Muscle layer of duodenum (tissue), 2 donors: ENCODE measurements at regions not wholly inside any gene's neighbourhood (a gene's known extent, or its start where the extent isn't known, plus 50 kb on each side); places are given as distances from the start of the nearest gene placed in this dataset.
"Not testable (repeated sequence)": the region's sequence is repeated elsewhere in the genome, so short reads cannot be mapped to it uniquely, and the experiment has no call there.

Experiments
- H3K27ac ChIP-seq: one replicate; pipeline ENCODE4 v1.7.0; 2013; ENCODE audit warnings: mild to moderate bottlenecking, low read length
- H3K27me3 ChIP-seq: one replicate; pipeline ENCODE4 v1.7.0; 2013; ENCODE audit warnings: low read depth, mild to moderate bottlenecking, control low read depth, low read length
- H3K36me3 ChIP-seq, 2 donors: one replicate each; pipeline ENCODE4 v1.7.0; 2013; ENCODE audit warnings: low read length in 2 of 2, control low read depth in 1 of 2, mild to moderate bottlenecking in 1 of 2; ENCODE audit not compliant: insufficient read depth in 2 of 2, control insufficient read depth in 1 of 2
- H3K4me1 ChIP-seq, 2 donors: one replicate each; pipeline ENCODE4 v1.7.0; 2013; ENCODE audit warnings: low read length in 2 of 2, mild to moderate bottlenecking in 2 of 2, control low read depth in 1 of 2, moderate library complexity in 1 of 2; ENCODE audit not compliant: insufficient read depth in 2 of 2, control insufficient read depth in 1 of 2
- H3K4me3 ChIP-seq, 2 donors: one replicate each; pipeline ENCODE4 v1.7.0; 2013; ENCODE audit warnings: low read length in 2 of 2, low read depth in 1 of 2, mild to moderate bottlenecking in 1 of 2
- H3K9me3 ChIP-seq, 2 donors: one replicate each; pipeline ENCODE4 v1.7.0; 2013; ENCODE audit warnings: low read length in 2 of 2, control low read depth in 1 of 2, mild to moderate bottlenecking in 1 of 2; ENCODE audit not compliant: control insufficient read depth in 1 of 2
- donor health status: healthy.

DNA sequence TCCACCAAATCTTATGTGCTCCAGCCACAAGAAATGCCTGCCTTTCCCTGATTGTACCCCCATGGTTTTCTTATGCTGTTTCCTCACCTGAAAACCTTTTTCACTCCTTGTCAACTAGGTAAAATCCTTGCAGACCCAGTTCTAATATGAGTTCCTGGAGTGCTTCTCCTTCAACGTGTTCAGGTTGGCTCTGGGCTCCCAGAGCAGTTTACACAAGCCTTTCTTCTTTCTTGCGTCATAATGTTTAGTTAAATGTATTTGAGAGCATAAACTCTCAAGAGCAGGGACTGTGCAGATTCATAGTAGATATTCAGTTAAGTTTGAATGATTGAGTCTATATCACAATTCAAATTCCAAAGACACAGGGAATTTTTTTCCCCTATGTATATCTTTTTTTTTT is 484.8 kb upstream of the CCDC196 start:
- Histone ChIP-seq H3K4me3 (no peak overlapping the region), H3K9me3 (peaks cover 4 to 6% of the 10 kb centered on the region in 2 donors), H3K4me1 (no peaks in the 10 kb centered on the region), H3K36me3 (no peaks in the 10 kb centered on the region), H3K27ac (no peak overlapping the region), H3K27me3 (no peaks in the 10 kb centered on the region)

DNA sequence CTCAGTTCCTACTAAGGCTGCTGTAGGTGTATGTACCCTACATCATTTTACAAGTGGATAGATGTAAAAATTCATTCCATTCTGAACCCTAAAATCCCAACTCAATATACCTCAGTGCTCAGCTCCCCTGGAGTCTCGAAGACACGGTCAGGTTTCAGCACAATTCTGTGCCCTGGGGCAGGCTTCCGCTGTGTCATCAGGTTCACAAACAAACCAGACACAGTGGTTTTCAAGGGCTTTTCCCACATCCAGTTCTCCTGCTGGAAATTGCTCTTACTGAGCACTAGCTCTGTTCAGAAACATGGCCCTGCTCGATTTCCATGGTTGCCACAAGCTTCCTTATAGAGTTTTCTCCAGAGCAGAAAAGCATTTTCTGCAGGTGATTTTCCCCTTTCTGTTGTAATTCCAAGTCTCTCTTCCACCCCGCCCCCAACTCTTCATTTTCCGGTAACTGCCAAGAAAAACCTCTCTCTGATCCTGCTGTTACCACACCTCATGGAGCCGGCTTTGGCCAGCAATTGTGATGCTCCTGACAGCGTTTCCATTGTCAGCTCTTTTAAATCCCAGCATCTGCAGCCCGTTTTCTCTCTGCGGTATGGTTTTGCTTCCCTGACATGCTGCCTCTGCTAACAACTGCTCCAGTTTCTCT is 483.0 kb upstream of the CCDC196 start:
- Histone ChIP-seq H3K4me3 (no peak overlapping the region), H3K9me3 (peaks cover 4 to 6% of the 10 kb centered on the region in 2 donors), H3K27me3 (no peaks in the 10 kb centered on the region), H3K27ac (no peak overlapping the region), H3K4me1 (no peaks in the 10 kb centered on the region), H3K36me3 (no peaks in the 10 kb centered on the region)

DNA sequence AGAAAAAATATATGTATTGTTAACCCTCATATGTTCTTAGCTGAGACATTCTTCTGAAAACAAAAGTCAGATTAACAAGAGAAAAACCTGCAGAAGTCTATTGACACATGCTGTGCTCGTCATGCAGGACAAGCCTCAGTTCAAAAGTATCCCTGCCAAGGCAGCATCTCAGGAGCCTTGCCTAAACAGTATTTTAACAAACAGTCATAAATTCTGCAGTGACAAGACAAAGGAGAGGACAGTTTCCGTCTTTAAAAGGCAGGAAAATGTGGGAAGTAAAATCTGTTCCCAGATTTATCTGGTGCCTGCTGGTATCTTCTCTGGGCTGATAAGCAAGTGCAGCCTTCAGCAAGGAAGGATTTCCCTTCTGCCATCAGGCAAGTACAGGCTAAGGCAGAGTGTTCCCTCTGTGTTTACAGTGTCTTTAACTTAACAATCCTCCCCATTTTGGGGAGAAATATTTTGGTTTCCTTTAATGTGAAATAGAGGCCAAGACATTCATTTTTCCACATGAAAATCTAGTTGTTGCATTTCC is 480.2 kb upstream of the CCDC196 start:
- Histone ChIP-seq H3K4me1 (no peaks in the 10 kb centered on the region), H3K36me3 (no peaks in the 10 kb centered on the region), H3K9me3 (no peaks in the 10 kb centered on the region), H3K27me3 (no peaks in the 10 kb centered on the region), H3K27ac (no peak overlapping the region), H3K4me3 (no peak overlapping the region)

GRCh38 chr14:66008631-66009030 is 477.5 kb upstream of the CCDC196 start:
- Histone ChIP-seq H3K9me3 (no peaks in the 10 kb centered on the region), H3K36me3 (no peaks in the 10 kb centered on the region), H3K4me1 (no peaks in the 10 kb centered on the region), H3K27me3 (no peaks in the 10 kb centered on the region), H3K4me3 (no peak overlapping the region), H3K27ac (no peak overlapping the region)

GRCh38 chr14:66009089-66009488 is 477.1 kb upstream of the CCDC196 start:
- Histone ChIP-seq H3K27me3 (no peaks in the 10 kb centered on the region), H3K36me3 (no peaks in the 10 kb centered on the region), H3K4me3 (no peak overlapping the region), H3K27ac (no peak overlapping the region), H3K9me3 (no peaks in the 10 kb centered on the region), H3K4me1 (no peaks in the 10 kb centered on the region)

DNA sequence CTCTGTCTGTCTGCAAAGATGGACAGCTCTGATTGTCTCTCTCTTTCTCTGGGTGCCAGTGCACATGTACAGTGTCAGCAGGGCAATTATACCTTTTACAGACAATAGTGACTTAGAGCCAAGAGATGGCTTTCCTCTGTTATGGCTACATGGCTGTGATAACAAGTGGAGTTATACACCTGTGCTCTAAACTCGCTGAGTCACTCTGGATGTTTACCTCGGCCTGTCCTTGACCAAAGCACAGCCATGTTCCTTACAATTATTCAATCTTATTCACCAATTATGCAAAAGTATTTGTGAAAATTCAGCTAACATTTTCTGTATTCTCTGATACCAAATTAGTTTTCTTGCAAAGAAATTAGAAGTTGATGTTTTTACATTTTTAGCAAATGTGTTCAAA is 475.5 kb upstream of the CCDC196 start:
- H3K27ac ChIP-seq, result no peak overlapping the region
- H3K4me3 ChIP-seq, result no peak overlapping the region
- H3K36me3 ChIP-seq, result no peaks in the 10 kb centered on the region
- H3K4me1 ChIP-seq, result no peaks in the 10 kb centered on the region
- no peaks in the 10 kb centered on the region for H3K9me3 ChIP-seq
- H3K27me3 ChIP-seq, result no peaks in the 10 kb centered on the region

- Histone ChIP-seq H3K27ac (no peak overlapping the region), H3K36me3 (no peaks in the 10 kb centered on the region), H3K4me1 (no peaks in the 10 kb centered on the region), H3K27me3 (no peaks in the 10 kb centered on the region), H3K9me3 (no peaks in the 10 kb centered on the region), H3K4me3 (no peak overlapping the region)
Measured at GRCh38 chr14:66011855-66012254, 474.3 kb upstream of the CCDC196 start.

- H3K9me3 ChIP-seq, H3K4me3 ChIP-seq, H3K27ac ChIP-seq, H3K36me3 ChIP-seq, H3K4me1 ChIP-seq, H3K27me3 ChIP-seq: not testable (repeated sequence)
Measured at GRCh38 chr14:66013607-66014006, 472.6 kb upstream of the CCDC196 start.

DNA sequence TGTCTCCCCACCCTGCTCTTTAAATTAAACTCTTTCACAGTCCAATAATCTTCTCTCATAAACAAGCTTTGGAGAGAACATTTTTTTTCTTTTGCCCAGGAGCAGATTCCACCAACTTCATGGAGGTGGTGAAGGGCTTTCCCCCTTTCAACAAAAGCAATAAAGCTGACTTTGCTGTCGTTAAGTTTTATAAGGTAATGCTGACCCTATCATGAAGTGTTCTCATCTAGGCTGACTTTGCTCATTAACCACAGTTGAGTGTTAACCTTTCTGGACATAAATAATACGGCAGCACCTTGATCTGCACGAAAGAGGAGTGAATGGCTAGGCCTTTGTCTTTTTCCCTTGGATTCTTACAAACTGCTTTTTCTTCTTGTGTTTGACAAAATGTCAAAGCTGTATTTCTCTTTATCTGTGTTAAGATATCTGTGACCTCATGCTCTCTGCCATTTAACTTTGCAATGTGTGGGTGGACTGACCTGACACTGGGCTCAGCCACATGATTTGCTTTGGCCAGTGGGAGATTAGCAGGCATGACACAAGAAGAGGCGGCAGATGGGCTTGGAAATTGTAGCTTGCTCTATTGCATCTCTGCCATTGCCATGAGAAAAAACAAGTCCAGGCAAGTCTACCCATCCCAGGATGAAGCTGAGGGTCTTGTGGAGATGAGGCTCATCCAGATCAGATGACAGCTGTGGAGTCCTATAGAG is 470.9 kb upstream of the CCDC196 start:
- Histone ChIP-seq H3K27ac (no peak overlapping the region), H3K4me3 (no peak overlapping the region), H3K9me3 (no peaks in the 10 kb centered on the region), H3K27me3 (no peaks in the 10 kb centered on the region), H3K4me1 (no peaks in the 10 kb centered on the region), H3K36me3 (no peaks in the 10 kb centered on the region)

DNA sequence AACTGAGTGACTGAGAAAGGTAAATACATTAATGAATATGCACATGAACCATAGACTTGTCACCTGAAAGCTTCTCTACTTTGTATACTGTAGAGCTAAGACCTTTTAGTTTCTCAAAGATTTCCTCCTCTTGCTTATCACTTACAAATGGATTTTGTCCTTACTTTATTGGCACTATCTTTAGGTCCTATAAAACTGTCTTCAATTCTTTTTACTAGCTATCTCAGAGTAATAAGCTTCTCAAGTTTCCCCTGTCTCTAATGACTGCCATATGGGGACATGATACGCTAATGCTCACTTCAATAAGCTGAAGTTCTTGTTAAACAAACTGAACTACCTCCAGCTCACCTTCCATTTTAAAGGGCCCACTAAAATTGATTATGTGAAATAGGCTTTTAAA is 468.2 kb upstream of the CCDC196 start:
- Histone ChIP-seq H3K27ac (no peak overlapping the region), H3K4me3 (no peak overlapping the region), H3K36me3 (no peaks in the 10 kb centered on the region), H3K4me1 (no peaks in the 10 kb centered on the region), H3K9me3 (no peaks in the 10 kb centered on the region), H3K27me3 (no peaks in the 10 kb centered on the region)

- Histone ChIP-seq H3K4me1 (no peaks in the 10 kb centered on the region), H3K36me3 (no peaks in the 10 kb centered on the region), H3K9me3 (no peaks in the 10 kb centered on the region), H3K27ac (no peak overlapping the region), H3K4me3 (no peak overlapping the region), H3K27me3 (no peaks in the 10 kb centered on the region)
Measured at GRCh38 chr14:66022526-66022925, 463.6 kb upstream of the CCDC196 start.

DNA sequence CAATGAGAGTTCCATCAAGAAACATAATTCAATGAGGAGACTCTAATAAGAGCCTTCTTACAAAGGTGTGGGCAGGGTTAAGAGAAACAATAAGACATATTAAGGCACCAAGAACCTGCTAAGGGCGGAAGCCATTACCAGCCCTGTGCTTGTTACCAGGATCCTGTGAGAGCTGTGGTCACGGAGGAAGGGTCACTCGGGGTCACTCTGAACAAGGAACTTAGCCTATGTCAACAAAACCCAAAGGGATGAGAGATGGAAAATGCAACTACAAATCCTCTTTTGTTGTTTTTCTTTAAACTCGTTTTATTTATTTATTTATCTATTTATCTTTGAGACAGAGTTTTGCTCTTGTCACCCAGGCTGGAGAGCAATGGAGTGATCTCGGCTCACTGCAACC is 460.4 kb upstream of the CCDC196 start:
- no peaks in the 10 kb centered on the region for H3K9me3 ChIP-seq
- no peak overlapping the region for H3K4me3 ChIP-seq
- H3K36me3 ChIP-seq, result no peaks in the 10 kb centered on the region
- no peaks in the 10 kb centered on the region for H3K4me1 ChIP-seq
- H3K27me3 ChIP-seq, result no peaks in the 10 kb centered on the region
- H3K27ac ChIP-seq, result no peak overlapping the region
